ENCODE measurements at regions not wholly inside any gene's neighbourhood (a gene's known extent, or its start where the extent isn't known, plus 50 kb on each side); places are given as distances from the start of the nearest gene placed in this dataset.

DNA sequence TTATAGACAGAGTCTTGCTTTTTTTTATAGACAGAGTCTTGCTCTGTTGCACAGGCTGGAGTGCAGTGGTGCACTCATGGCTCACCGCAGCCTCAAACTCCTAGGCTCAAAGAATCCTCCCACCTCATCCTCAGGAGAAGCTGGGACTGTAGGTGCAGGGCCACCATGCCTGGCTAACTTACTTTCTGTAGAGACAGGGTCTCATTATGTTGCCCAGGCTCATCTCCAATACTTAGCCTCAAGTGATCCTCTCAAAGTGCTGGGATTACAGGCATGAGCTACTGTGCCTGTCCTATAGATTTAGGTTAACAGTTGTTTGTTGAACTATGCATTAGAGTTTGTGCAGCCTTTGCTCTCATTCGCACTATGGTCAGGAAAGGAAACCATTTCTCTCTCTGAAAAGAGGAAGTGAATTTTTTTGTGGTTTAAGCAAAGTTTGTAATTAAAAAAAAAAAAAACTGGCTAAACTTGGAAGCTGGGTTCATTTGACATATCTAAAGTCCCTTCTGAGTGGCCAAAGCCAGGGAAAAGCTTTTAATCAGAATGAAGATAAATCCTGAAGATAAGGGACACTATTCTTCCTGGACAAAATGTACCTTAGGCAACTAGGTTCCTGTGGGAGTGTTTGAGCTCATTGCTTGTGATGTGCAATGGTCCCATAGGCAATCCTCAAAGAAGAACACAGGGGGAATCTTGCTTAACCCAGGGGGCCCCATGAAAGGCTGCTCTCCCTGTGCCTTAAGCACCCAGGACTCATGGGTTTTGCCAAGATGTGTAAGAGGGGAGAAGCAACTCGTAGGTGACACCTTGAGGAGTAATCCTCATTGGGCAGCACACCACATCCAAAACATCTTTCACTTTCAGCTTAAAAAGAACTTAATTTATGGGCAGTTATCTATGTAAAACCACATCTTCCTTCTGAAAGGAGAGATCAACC lies 201.7 kb downstream of the MREG start:
- no peaks in the 10 kb centered on the region for H3K79me2 ChIP-seq (ENCODE audit: control insufficient read depth, insufficient read depth, low read length)
- DNase-seq (ENCODE audit: extremely low read depth in 1 of 4, low spot score in 3 of 4) (no peak), ATAC-seq (peak; percentile 51), FAIRE-seq (no peak)
- H3K4me2 ChIP-seq (ENCODE audit: insufficient read depth, low read length), result no peak overlapping the region
- peak overlapping the region; percentile 72 for H2AFZ ChIP-seq (ENCODE audit: low read depth, low read length)
- H3K9me3 ChIP-seq (replicated peaks; ENCODE audit: control insufficient read depth, insufficient read depth, low read depth, low read length), result no peaks in the 10 kb centered on the region
- no peaks in the 10 kb centered on the region for H4K20me1 ChIP-seq (replicated peaks; ENCODE audit: control insufficient read depth, insufficient read depth, low read length)
- no peaks in the 10 kb centered on the region for H3K9me1 ChIP-seq (ENCODE audit: control insufficient read depth, insufficient read depth, low read length)
- ChIA-PET POLR2A (interaction anchor here (0.6 kb wide), 1 partner anchor 20 kb away, joined by 4 read pairs; no protein-coding TSS in a partner anchor), CTCF (ENCODE audit: low intra/inter-chr PET ratio) (interaction anchor here (0.7 kb wide), 1 partner anchor 124 kb away, joined by 3 read pairs; no protein-coding TSS in a partner anchor)
- BruUV-seq (replicated peaks), result no TSS peak
- TF ChIP-seq SPI1 (IDR thresholded peaks at IDR 0.05; ENCODE audit: borderline replicate concordance, low read depth, low read length) (peak; percentile 98), DDX20 (tag; IDR thresholded peaks at IDR 0.05; ENCODE audit: low read depth) (0 out of 2 replicates have a peak, but pooled peaks have one; percentile 48), ZNF384 (IDR thresholded peaks at IDR 0.05; ENCODE audit: low read depth, low read length) (peak; percentile 48; the same call in 1 of the 2 replicates), GTF2F1 (IDR thresholded peaks at IDR 0.05; ENCODE audit: low read depth, low read length) (no peak), RAD21 (CRISPR knock-in tag; conservative IDR thresholded peaks at IDR 0.05 in 1 of 2, IDR thresholded peaks at IDR 0.05 in 1 of 2) (peak in 1 of 2 experiments; percentile 11; a peak in 1 of 4 replicates), KLF1 (tag; IDR thresholded peaks at IDR 0.05) (no peak), YBX1 (IDR thresholded peaks at IDR 0.05) (no peak)
- TF ChIP-seq, protein P1, sequence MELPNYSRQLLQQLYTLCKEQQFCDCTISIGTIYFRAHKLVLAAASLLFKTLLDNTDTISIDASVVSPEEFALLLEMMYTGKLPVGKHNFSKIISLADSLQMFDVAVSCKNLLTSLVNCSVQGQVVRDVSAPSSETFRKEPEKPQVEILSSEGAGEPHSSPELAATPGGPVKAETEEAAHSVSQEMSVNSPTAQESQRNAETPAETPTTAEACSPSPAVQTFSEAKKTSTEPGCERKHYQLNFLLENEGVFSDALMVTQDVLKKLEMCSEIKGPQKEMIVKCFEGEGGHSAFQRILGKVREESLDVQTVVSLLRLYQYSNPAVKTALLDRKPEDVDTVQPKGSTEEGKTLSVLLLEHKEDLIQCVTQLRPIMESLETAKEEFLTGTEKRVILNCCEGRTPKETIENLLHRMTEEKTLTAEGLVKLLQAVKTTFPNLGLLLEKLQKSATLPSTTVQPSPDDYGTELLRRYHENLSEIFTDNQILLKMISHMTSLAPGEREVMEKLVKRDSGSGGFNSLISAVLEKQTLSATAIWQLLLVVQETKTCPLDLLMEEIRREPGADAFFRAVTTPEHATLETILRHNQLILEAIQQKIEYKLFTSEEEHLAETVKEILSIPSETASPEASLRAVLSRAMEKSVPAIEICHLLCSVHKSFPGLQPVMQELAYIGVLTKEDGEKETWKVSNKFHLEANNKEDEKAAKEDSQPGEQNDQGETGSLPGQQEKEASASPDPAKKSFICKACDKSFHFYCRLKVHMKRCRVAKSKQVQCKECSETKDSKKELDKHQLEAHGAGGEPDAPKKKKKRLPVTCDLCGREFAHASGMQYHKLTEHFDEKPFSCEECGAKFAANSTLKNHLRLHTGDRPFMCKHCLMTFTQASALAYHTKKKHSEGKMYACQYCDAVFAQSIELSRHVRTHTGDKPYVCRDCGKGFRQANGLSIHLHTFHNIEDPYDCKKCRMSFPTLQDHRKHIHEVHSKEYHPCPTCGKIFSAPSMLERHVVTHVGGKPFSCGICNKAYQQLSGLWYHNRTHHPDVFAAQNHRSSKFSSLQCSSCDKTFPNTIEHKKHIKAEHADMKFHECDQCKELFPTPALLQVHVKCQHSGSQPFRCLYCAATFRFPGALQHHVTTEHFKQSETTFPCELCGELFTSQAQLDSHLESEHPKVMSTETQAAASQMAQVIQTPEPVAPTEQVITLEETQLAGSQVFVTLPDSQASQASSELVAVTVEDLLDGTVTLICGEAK (IDR thresholded peaks at IDR 0.05), result peak; percentile 38; the same call in 1 of the 2 replicates
- TF ChIP-seq, protein P1 (CRISPR knock-in tag; IDR thresholded peaks at IDR 0.05), result no peak
- H3K27me3 ChIP-seq (ENCODE audit: control insufficient read depth in 2 of 2, insufficient read depth in 2 of 2, low read length in 2 of 2), result no peaks in the 10 kb centered on the region
- no peaks in the 10 kb centered on the region for H3K36me3 ChIP-seq (ENCODE audit: control insufficient read depth, insufficient read depth, low read length)
- H3K4me3 ChIP-seq, result no peak overlapping the region
- peak overlapping the region; percentile 38; the same call in 1 of the 3 replicates for H3K27ac ChIP-seq (ENCODE audit: extremely low read depth, low read depth, low read length)
- H3K4me1 ChIP-seq (replicated peaks in 1 of 2; ENCODE audit: control insufficient read depth in 2 of 2, insufficient read depth in 2 of 2, low read length in 2 of 2), result peaks cover 0 to 20% of the 10 kb centered on the region in 2 experiments; a peak in 4 of 5 replicates
- intact Hi-C loops (cut with micrococcal nuclease), result no loop called here
- in situ Hi-C loops (cut with MboI), result no loop called here
- H3K9ac ChIP-seq (ENCODE audit: insufficient read depth in 1 of 2, low read depth in 2 of 2, low read length in 2 of 2), result no peak overlapping the region
- WGBS (ENCODE audit: insufficient coverage, low coverage, missing lambda C conversion rate), result 30% methylated on average over 1 of the region's 3 CpGs
